ENCODE measurements at regions not wholly inside any gene's neighbourhood (a gene's known extent, or its start where the extent isn't known, plus 50 kb on each side); places are given as distances from the start of the nearest gene placed in this dataset.

- Histone ChIP-seq H3K4me3 (ENCODE audit: low read depth, low read length, poor library complexity, severe bottlenecking) (no peak overlapping the region), H3F3A (ENCODE audit: insufficient read depth, low read length) (no peaks in the 10 kb centered on the region), H3K9me3 (ENCODE audit: low read length) (no peaks in the 10 kb centered on the region), H3K9me2 (ENCODE audit: low read depth, low read length) (no peaks in the 10 kb centered on the region), H3K27ac (ENCODE audit: low read depth, low read length, poor library complexity, severe bottlenecking) (no peak overlapping the region), H3K36me3 (ENCODE audit: insufficient read depth, low read length) (no peaks in the 10 kb centered on the region), H3K4me1 (ENCODE audit: insufficient read depth, low read length, severe bottlenecking) (no peaks in the 10 kb centered on the region), H3K4me2 (ENCODE audit: low read length) (no peak overlapping the region), H4K20me1 (ENCODE audit: insufficient read depth, low read length) (no peaks in the 10 kb centered on the region), H3K27me3 (ENCODE audit: insufficient read depth, low read length) (no peaks in the 10 kb centered on the region), H3K9ac (ENCODE audit: low read length) (no peak overlapping the region), H3K79me2 (ENCODE audit: insufficient read depth, low read length) (no peaks in the 10 kb centered on the region), H2AFZ (ENCODE audit: low read length) (no peak overlapping the region)
- TF ChIP-seq CTCF (IDR thresholded peaks at IDR 0.05; ENCODE audit: low read length) (no peak), EZH2 (IDR thresholded peaks at IDR 0.05; ENCODE audit: borderline replicate concordance, low read length) (no peak)
These were observed 174.2 kb downstream of the BUD13 start for GRCh38 chr11:116598556-116598955.

GRCh38 chr11:116598036-116598435 lies 174.8 kb downstream of the BUD13 start:
- Histone ChIP-seq H3K9me2 (ENCODE audit: low read depth, low read length) (no peaks in the 10 kb centered on the region), H2AFZ (ENCODE audit: low read length) (no peak overlapping the region), H3K27me3 (ENCODE audit: insufficient read depth, low read length) (no peaks in the 10 kb centered on the region), H3K4me1 (ENCODE audit: insufficient read depth, low read length, severe bottlenecking) (no peaks in the 10 kb centered on the region), H3K27ac (ENCODE audit: low read depth, low read length, poor library complexity, severe bottlenecking) (no peak overlapping the region), H4K20me1 (ENCODE audit: insufficient read depth, low read length) (no peaks in the 10 kb centered on the region), H3K4me3 (ENCODE audit: low read depth, low read length, poor library complexity, severe bottlenecking) (no peak overlapping the region), H3K36me3 (ENCODE audit: insufficient read depth, low read length) (no peaks in the 10 kb centered on the region), H3F3A (ENCODE audit: insufficient read depth, low read length) (no peaks in the 10 kb centered on the region), H3K79me2 (ENCODE audit: insufficient read depth, low read length) (no peaks in the 10 kb centered on the region), H3K9ac (ENCODE audit: low read length) (no peak overlapping the region), H3K4me2 (ENCODE audit: low read length) (no peak overlapping the region), H3K9me3 (ENCODE audit: low read length) (no peaks in the 10 kb centered on the region)
- TF ChIP-seq EZH2 (IDR thresholded peaks at IDR 0.05; ENCODE audit: borderline replicate concordance, low read length) (no peak), CTCF (IDR thresholded peaks at IDR 0.05; ENCODE audit: low read length) (no peak)

- Histone ChIP-seq H3K36me3 (ENCODE audit: insufficient read depth, low read length) (no peaks in the 10 kb centered on the region), H3K9ac (ENCODE audit: low read length) (no peak overlapping the region), H4K20me1 (ENCODE audit: insufficient read depth, low read length) (no peaks in the 10 kb centered on the region), H3K9me3 (ENCODE audit: low read length) (no peaks in the 10 kb centered on the region), H3K79me2 (ENCODE audit: insufficient read depth, low read length) (no peaks in the 10 kb centered on the region), H3K27me3 (ENCODE audit: insufficient read depth, low read length) (no peaks in the 10 kb centered on the region), H3F3A (ENCODE audit: insufficient read depth, low read length) (no peaks in the 10 kb centered on the region), H3K4me3 (ENCODE audit: low read depth, low read length, poor library complexity, severe bottlenecking) (no peak overlapping the region), H2AFZ (ENCODE audit: low read length) (no peak overlapping the region), H3K9me2 (ENCODE audit: low read depth, low read length) (no peaks in the 10 kb centered on the region), H3K27ac (ENCODE audit: low read depth, low read length, poor library complexity, severe bottlenecking) (no peak overlapping the region), H3K4me2 (ENCODE audit: low read length) (no peak overlapping the region), H3K4me1 (ENCODE audit: insufficient read depth, low read length, severe bottlenecking) (no peaks in the 10 kb centered on the region)
- no peak for TF ChIP-seq CTCF (IDR thresholded peaks at IDR 0.05; ENCODE audit: low read length)
- no peak for TF ChIP-seq EZH2 (IDR thresholded peaks at IDR 0.05; ENCODE audit: borderline replicate concordance, low read length)
These were observed 176.2 kb downstream of the BUD13 start for GRCh38 chr11:116596346-116597260.

Data from OCI-LY1 (cell line).